HG03066 (cell line): ENCODE measurements at regions not wholly inside any gene's neighbourhood (a gene's known extent, or its start where the extent isn't known, plus 50 kb on each side); places are given as distances from the start of the nearest gene placed in this dataset.
A peak's percentile ranks its signal among the peaks of the same experiment; 100 is the strongest.
"Not testable (repeated sequence)": the region's sequence is repeated elsewhere in the genome, so short reads cannot be mapped to it uniquely, and the experiment has no call there.

Experiments
- ATAC-seq: cut with Tn5 transposase; IDR thresholded peaks from one replicate; pipeline ENCODE4 v1.9.1; 2021; ENCODE audit warnings: low read depth; ENCODE audit not compliant: unreplicated experiment

DNA sequence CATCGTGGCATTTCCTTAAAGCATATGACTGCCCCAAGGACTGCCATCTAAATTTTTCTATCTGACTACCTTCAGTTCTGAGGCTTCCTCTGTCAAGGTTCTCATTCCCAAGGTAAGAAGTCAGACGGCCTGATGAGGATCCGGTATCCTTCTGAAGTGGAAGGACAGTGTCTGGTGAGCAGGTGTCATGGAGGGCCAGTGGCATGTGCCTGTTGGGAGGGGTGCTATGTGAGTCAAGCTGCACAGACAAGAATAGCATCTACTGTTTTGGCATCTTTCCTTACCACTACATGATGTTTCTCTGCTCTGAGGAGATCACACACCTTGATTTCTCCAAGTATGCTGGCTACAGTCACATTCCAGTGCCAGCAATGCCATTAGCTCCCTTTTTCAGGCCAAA lies 99.6 kb upstream of the RGS1 start:
- ATAC-seq = no peak

- ATAC-seq = peak; percentile 69
Measured at GRCh38 chr1:192476802-192477298, 98.7 kb upstream of the RGS1 start.

DNA sequence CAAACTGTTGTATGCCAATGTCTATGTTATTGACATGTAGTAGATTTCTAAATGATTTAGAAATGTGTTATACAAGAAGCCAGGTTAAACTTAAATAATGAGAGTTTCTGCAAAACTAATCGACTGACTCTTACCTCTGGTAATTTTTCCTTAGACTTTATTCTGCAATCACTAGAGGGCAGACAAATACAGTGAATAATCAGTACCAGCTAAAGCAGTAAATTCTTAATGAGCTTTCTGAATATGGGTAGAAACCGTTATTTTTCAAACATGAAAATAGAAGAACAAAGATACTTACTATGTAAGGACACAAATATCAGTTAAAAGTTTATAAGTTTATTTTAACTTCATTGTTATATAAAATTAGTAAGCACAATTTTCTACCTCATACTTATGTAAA lies 97.9 kb upstream of the RGS1 start:
- peak; percentile 67 for ATAC-seq

DNA sequence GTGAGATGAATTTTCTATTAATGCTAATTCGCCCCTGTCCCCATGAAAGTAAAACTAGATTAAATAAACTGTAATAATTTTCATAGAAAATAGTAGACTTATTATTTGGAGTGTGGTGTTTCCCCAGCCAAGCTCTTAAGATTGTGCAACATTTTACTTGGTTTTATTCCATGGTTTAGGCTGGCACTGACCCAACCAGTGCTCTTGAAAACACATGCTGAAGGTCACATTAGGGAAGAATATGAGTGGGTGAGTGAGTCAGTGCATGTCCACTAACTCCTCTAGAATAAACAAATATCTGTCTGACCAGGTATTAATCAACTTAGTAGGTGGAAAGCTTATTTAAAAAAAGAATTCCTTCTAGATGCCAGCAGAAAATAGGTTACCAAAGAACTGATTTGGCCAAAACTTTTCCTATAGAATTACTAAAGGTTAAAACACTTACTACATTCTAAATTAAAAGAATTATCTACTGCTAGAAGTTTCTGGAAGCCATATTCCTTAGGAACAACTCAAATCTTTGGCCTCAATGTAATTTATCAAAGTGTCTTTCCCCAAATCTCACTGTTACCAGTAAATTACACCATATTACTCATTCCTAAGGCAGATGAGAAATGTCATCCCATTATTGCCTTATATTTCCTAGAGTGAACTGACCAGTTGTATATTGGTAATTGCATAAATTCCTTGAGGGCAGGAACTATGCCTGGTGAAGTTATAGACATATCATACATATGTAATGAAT lies 89.7 kb upstream of the RGS1 start:
- ATAC-seq = no peak

DNA sequence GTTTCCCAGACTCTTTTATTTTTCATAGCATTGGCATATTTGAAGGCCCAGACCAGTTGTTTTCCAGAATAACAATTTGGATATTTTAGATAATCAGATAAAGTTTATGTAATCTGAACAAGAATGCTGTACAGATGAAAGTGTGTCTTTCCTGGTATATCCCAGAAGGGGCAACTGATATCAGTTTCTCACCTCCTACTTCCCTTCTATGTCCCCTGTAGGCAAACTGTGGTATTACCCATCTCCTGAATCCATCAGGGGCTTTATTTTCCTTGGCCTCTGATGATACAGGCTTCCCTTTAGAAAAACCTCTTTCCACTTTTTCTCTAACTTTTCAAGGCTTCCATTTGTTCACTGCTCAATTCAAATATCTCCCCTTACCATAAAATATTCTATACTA lies 87.5 kb upstream of the RGS1 start:
- ATAC-seq = no peak

- ATAC-seq = no peak
Measured at GRCh38 chr1:192489047-192489446, 86.5 kb upstream of the RGS1 start.

DNA sequence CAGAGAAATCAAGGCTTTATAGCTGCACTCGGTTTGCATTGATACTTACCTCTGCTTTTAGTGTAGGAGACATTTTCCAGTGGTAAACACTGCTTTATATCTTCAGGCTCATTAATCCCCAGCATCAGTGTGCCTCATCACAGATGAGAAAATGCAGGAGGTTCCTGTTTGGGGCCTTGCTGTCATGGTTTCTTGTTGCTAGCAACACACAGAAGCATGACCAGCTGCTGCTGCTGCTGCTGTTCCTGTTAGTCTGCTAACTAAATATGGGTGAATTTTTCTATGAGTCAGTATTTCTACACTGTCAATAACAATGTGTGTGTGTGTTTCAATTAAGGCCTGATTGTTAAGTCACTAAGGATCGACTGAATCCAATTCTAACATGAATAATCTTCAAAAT lies 85.8 kb upstream of the RGS1 start:
- ATAC-seq = peak; percentile 55

DNA sequence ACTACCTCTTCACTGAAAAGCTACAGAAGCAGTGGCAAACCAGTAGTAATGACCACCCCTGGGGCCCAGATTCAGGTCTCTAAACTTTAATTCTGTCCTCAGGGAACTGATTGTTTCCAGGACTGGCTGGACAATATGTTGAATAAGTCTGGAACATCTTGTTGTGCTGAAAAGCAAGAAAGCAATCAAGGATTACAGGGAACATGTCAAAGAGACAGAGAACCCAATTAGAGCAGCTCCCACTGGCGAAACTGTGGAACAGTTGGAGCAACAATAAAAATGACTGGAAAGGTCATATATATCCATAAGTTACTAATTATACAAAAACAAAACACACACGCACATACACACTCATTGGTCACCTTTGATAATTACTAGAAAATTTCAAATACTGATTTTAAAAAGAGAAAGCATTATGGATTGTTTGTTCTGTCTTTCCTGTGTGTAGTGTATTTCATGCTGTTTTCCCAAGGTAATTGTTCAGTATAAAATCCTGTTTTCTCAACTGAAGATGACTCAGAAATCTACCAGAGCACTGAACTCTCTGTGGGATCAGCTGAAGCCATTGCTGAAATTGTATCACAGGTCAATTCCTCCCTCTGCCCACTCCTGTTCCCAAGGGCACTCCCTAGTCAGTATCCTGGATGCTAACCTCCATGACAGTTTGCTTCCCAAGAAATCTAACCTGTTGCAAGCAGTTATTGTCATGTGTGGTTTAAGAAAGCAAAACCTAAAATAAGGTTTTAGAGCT lies 83.6 kb upstream of the RGS1 start:
- ATAC-seq = no peak

- ATAC-seq = no peak
Measured at GRCh38 chr1:192493584-192493983, 82.0 kb upstream of the RGS1 start.

DNA sequence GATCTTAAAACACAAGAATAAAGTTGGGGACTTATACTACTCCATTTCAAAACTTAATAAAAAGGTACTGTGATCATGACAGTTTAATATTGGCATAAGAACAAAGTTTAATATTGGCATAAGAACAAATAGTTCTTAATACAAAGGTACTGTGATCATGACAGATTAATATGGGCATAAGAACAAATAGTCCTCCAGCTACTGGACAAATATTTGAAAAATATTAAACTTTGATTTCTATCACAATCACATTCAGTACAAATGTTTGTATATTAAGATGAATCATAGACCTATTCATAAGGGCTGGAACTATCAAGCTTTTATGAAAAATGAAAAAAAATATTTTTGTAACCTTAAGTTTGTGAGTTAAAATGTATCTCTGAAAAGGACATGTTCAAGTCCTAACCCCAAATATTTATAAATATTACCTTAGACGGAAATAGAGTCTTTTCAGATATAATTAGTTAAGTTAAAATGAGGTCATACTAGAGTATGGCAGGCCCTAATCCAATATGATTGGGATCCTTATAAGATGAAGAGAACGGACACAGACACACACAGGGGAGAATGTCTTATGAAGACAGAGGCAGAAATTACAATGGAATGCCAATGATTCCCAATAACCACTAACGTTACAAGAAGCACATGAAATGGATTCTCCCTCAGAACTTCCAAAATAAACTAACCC lies 79.1 kb upstream of the RGS1 start:
- ATAC-seq = no peak

DNA sequence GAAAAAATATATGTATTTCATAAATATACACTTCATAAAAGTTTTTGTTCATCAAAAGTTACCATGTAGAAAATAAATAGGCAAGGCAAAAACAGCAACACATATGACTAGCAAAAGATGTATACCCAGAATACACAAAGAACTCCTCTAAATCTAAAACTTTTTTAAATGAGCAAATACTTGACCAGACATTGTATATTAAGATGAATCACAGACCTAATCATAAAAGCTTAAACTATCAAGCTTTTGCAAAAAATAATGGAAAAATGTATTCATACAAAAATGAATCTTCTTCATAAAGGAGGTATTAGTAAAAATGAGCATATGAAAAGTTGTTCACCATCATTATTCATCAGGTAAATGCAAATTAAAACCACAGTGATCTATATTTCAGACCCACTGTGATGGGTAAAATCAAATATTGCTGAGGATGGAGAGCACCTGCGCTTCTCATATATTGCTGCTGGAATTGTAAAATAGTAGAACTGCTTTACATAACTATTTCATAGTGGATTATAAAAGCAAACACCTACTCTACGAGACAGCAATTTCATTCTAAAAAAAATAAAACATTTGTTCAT lies 78.3 kb upstream of the RGS1 start:
- no peak for ATAC-seq

DNA sequence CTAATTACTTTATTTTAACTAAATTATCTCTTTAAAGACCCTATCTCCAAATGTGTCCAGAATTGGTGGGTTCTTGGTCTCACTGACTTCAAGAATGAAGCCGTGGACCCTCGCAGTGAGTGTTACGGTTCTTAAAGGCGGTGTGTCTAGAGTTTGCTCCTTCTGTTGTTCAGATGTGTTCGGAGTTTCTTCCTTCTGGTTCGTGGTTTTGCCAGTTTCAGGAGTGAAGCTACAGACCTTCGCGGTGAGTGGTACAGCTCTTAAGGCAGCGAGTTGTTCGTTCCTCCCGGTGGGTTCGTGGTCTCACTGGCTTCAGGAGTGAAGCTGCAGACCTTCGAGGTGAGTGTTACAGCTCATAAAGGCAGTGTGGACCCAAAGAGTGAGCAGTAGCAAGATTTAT lies 77.5 kb upstream of the RGS1 start:
- not testable (repeated sequence) for ATAC-seq

GRCh38 chr1:192499061-192499581 lies 76.5 kb upstream of the RGS1 start:
- not testable (repeated sequence) for ATAC-seq

GRCh38 chr1:192500541-192500940 lies 75.0 kb upstream of the RGS1 start:
- not testable (repeated sequence) for ATAC-seq

- peak; percentile 99 for ATAC-seq
Measured at GRCh38 chr1:192506741-192507155, 68.8 kb upstream of the RGS1 start.

DNA sequence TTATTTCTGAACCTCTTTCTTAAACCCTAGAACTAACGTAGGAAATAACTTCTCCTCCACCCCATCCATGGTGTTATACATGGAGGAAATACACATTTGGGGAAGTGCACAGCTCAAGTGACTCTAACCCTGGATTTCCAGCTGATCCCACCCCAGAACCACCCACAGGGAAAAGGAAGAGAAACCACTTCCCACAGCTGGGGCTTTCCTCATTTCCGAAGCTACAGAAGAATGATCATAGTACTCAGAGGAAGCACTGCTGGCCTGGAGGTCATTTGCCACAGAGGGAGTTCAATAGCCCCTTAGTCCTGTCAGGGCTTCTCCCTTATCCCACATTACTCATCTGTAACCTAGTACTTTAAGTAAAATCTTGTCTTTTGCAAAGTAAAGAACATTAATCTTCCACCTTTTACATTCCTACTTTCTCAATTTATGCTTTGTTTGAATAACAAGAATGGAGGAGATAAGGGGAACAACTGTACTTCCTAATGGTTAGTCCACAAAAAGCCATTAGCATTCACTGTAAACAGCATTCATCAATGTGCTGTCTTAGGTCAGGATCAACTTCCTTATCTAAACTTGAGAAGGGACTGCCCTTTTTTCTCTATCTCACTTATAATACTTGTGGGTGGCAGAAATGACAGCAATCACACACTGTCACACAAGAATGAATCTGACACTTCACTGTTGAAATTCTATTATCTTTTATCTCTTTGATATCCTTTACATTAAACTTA lies 63.0 kb upstream of the RGS1 start:
- ATAC-seq = no peak

DNA sequence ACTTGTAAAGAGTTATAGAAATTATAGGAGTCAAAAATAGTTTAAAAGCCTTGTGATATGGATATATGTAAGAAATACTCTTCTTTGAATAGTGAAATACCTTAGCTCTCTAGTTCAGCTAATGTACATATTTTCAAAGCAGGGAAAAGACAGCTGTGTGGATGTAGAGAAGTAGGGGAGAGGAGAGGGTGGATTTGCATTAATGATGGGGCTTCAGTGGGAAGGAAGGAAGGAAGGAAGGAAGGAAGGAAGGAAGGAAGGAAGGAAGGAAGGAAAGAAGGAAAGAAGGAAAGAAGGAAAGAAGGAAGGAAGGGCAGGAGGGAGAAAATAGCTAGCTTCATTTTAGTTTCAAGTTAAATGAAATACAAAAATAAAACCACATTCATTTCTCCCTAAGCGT lies 62.4 kb upstream of the RGS1 start:
- no peak for ATAC-seq

DNA sequence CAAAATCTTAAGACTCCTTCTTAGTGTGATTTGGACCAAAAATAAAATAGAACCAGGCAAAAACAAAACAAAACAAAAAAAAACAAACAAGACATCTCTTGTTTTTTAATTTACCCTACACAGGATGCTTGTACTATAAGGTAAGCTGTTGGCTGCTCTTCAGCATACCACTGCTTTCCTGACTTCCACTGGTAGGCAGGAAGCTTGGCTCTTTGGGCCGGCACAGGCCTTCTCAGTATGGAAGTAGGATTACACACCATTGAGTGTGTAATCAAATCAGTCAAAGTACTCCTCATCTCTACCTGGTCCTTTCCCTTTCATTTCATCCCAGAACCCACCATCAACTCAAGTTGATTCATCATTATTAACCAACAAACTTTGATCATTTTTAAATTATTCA lies 61.9 kb upstream of the RGS1 start:
- no peak for ATAC-seq

DNA sequence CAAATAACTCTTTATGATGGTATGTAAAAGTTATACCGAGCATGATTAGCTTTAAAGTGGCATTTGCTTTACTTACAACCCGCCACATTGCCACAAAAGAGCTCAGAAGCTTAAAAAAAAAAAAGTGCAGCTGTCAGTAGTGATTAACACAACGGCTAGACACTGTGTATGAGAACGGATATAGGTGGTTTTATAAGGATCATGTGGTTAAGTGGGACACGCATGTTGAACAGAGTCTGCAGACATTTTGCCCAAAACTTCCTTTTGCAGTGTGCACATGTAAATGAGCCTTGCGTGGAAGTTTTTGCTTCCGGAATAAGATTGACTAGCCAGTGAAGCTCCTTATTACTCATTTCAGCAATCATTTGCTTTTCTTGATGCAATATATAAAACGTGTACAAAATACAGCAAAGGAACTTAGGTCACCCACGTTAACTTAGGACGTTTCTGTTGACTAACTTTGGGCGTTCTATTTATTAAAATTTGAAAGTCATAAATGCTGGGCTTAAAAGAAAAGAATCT lies 58.7 kb upstream of the RGS1 start:
- peak; percentile 98 for ATAC-seq
